ENCODE measurements at regions not wholly inside any gene's neighbourhood (a gene's known extent, or its start where the extent isn't known, plus 50 kb on each side); places are given as distances from the start of the nearest gene placed in this dataset.

GRCh38 chr19:28199323-28199722 lies 1013.6 kb downstream of the UQCRFS1 start:
- DNase-seq (ENCODE audit: low read depth) = no peak

GRCh38 chr19:28196961-28197360 lies 1016.0 kb downstream of the UQCRFS1 start:
- DNase-seq (ENCODE audit: low read depth) = peak; percentile 4

DNA sequence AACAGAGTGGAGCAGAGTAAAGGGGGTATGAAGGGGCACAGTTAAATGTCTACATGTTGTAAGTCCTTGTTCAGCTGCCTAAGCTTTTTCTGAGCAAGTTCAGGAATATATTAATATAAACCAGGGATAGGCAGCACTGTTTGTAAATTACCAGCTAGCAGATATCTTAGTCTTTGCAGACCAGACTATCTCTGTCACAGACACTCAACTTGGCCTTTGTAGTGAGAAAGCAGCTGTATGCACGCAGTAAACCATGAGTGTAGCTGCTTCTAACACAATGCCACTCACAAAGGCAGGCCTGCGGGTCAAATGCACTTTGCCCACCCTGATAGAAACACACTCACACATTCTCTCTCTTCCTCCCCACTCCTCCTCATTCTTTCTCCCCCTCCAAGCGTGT lies 1016.9 kb downstream of the UQCRFS1 start:
- DNase-seq (ENCODE audit: low read depth) = no peak

DNA sequence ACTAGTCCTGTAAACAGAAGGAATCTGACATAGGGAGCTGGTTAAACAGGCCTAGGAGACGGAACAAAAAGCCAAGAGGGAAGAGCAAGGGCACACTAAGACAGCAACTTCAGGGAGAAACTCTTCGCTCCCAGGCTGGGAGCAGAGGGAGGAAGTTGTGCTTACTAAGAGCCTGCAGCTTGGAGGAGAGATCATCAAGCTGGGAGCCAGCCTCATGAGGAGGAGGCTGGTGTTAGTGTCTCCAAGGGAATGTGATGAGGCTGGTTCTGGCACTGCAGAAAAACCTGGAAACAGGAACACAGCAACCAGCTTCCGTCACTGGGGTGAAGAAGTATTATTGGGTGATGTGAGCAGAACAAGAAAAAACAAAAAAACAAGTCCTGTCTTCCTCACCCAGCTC lies 1027.3 kb downstream of the UQCRFS1 start:
- no peak for DNase-seq (ENCODE audit: low read depth)

GRCh38 chr19:28184997-28185396 lies 1028.0 kb downstream of the UQCRFS1 start:
- DNase-seq (ENCODE audit: low read depth) = no peak

DNA sequence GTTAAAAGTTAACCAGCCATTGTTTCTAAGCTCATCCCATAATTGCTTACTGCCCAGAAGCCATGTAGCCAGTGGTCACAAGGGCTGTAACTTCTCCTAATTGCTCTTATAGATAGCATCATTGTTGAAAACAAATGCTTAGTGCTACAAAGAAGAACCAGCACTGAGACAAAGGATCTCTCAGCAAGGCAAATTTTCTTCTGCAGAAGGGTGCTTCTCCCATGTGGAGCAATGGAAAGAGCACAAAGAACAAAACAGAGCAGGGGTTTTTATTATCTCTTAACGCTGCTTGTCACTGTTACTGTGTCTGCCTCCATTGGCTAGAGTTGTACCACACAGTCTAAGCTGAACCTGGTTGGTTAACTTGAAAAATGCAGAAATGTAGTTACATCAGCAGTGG lies 1036.8 kb downstream of the UQCRFS1 start:
- DNase-seq (ENCODE audit: low read depth) = no peak

GRCh38 chr19:28171983-28172382 lies 1041.0 kb downstream of the UQCRFS1 start:
- DNase-seq (ENCODE audit: low read depth) = no peak

DNA sequence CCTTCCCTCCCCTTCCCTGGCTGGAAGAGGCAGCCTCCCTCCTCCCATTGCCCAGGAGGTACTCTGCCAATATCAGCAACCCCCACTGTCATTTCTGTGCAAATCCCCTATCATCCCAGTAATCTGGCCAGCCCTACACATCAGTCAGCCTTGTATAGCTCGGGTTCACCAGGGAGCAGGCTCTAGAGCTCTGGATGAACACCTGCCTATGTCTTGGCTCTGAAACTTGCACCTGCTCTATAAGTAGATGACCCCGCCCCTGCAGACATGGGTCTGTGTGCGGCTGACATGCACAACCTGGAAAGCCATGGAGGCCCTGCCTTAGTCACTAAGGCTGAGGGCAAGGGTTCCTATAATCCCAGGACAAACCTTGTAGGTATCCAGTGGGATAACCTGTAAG lies 1042.9 kb downstream of the UQCRFS1 start:
- no peak for DNase-seq (ENCODE audit: low read depth)

DNA sequence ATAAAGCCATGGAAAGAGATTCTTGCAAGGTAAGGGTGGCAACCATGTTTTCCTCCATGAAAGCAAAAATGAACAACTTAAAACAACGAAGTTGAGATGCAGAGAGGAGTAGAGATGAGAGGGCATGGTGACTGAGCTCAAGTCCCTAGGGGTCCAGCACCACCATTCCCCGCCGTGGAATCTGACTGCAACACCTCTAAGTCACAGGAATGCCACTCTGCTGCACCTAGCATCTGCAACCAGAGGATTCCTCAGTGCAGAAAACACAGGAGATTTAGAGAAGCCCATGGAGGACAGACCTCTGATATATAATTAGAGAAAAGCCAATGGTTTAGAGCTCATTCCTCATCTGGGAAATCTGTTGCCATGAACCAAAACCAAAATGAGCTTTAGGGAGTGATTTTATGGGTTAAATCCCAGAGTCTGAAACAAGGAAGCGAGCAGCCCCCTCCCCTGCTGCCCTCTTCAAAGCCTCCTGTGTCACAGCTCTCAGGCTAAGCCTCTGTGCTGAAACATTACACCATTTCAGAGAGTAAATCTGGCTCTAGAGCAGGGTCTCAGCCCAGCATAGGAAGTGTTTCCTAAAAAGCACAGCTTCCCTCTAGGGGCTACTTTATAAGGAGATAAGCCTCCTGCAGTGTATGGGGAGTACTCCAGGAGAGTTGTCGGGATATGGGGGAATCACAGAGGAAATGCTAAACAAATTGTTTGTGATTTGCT lies 1043.6 kb downstream of the UQCRFS1 start:
- no peak for DNase-seq (ENCODE audit: low read depth)

- DNase-seq (ENCODE audit: low read depth) = no peak
Observed at GRCh38 chr19:28168557-28168956, 1044.4 kb downstream of the UQCRFS1 start.

GRCh38 chr19:28166025-28166424 lies 1046.9 kb downstream of the UQCRFS1 start:
- no peak for DNase-seq (ENCODE audit: low read depth)

DNA sequence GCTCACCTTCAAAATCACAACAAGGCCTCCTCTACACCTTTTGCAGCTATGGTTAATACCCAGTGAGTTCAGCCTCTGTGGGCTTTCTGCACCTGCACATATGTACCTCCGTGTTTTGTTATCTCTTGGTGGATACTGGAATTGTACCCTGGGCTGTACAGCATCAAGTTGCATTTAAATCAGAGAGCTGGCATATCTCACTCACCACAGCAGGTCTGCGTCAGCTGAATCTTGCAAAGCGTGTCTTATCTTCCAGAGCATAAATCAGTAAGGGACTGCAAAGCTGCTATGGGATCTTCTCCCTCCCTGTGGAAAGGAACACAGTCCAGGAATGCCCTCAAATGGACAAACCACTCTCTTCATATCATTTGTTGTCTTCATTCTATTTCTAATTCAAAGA lies 1048.7 kb downstream of the UQCRFS1 start:
- no peak for DNase-seq (ENCODE audit: low read depth)

- DNase-seq (ENCODE audit: low read depth) = no peak
Observed at GRCh38 chr19:28159065-28159464, 1053.9 kb downstream of the UQCRFS1 start.

DNA sequence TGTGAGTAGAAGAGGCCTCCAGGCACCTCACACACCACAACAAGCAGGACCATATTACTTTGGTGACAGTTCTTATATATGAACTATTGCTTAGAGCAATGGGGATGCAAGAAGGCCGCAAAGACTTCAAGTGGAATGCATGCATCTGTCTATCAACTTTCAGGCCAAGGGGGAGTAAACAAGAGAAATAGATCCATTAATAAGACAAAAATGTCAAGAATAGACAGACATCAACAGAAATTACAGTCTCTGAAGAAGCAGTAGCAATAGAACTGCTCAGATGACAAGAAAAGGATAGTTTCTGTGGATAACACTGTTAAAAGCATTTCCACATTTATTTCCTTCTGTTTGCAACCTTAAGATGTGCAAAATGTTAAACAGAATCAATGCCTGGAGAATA lies 1057.7 kb downstream of the UQCRFS1 start:
- no peak for DNase-seq (ENCODE audit: low read depth)

DNA sequence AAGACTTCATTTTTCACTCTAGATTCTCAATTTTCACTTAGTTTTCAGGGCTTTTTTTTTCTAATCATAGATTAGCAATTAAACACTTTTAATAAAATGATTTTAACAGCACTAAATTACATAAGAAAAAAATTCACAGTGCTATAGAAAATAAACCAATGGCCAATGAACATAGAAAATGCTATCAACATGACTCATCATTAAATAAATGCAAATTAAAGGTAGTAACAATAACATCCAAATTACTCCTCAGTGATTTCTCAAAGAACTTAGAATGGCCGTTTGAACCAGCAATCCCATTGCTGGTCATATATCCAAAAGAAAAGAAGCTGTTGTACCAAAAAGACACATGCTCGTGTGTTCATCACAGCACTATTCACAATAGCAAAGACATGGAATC lies 1058.9 kb downstream of the UQCRFS1 start:
- no peak for DNase-seq (ENCODE audit: low read depth)

GRCh38 chr19:28153123-28153522 lies 1059.8 kb downstream of the UQCRFS1 start:
- DNase-seq (ENCODE audit: low read depth) = no peak

DNA sequence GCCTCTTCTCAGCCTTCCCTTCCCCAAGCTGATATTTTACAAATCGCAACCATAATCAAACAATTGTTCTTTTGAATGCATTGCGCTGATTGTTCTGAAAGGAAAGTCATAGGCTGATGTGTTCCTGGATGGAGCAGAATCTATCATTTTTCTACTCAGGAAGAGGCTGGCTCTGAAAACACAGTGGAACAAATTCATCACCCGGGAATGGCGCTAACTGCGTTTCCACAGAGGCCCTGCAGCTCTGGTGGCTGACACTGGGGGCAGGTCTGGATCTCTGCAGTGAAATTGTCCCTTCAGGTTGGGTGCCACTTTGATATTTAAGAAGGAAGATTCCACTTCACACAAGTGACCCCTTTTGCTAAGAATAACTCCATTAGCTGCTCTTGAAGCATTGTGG lies 1060.8 kb downstream of the UQCRFS1 start:
- no peak for DNase-seq (ENCODE audit: low read depth)

GRCh38 chr19:28150129-28150528 lies 1062.8 kb downstream of the UQCRFS1 start:
- no peak for DNase-seq (ENCODE audit: low read depth)

GRCh38 chr19:28148554-28148953 lies 1064.4 kb downstream of the UQCRFS1 start:
- no peak for DNase-seq (ENCODE audit: low read depth)

- no peak for DNase-seq (ENCODE audit: low read depth)
Observed at GRCh38 chr19:28142258-28142657, 1070.7 kb downstream of the UQCRFS1 start.

- DNase-seq (ENCODE audit: low read depth) = no peak
Observed at GRCh38 chr19:28140201-28140600, 1072.8 kb downstream of the UQCRFS1 start.

GRCh38 chr19:28137772-28138171 lies 1075.2 kb downstream of the UQCRFS1 start:
- DNase-seq (ENCODE audit: low read depth) = no peak

DNA sequence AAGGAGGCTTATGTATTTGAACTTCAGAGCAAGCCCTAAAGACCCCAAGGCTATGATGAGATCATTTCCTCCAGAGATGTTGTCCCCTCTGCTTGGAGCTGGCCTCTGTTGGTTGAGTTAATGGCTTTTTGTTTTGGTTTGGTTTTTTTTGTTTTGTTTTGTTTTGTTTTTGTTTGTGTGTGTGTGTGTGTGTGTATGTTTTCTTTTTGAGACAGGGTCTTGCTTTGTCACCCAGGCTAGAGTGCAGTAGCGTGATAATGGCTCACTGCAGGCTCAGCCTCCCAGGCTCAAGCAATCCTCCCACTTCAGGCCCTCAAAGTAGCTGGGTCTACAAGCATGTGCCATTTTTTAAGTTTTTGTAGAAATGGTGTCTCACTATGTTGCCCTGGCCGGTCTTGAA lies 1076.2 kb downstream of the UQCRFS1 start:
- no peak for DNase-seq (ENCODE audit: low read depth)

DNA sequence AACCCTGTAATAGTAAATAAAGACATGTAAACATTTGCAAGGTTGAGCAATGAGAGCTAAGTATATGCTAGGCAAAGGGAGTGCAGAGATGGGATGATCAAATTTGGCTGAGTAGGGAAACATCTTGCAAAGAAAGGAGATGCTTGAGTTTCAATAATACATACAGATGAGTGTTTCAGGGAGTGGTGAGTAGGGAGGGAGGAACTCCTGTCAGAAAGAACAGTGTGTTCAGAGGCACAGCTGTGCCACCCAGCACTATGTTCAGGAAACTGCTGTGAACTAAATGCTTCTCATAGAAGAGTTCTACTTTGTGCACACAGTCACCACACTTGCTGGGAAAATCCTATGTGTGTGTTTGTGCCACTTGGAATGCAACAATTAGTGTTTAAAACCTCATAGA lies 1077.1 kb downstream of the UQCRFS1 start:
- no peak for DNase-seq (ENCODE audit: low read depth)

All from myocyte (in vitro differentiated cells).